Medulla oblongata (tissue), 1 donor: ENCODE measurements at regions not wholly inside any gene's neighbourhood (a gene's known extent, or its start where the extent isn't known, plus 50 kb on each side); places are given as distances from the start of the nearest gene placed in this dataset.
"Not testable (repeated sequence)": the region's sequence is repeated elsewhere in the genome, so short reads cannot be mapped to it uniquely, and the experiment has no call there.

Experiments
- DNase-seq: peaks from one replicate; pipeline ENCODE4 v3.0.0-alpha.2; 2015; ENCODE audit errors: extremely low spot score

GRCh38 chr4:128649575-128650205 is 159.8 kb upstream of the JADE1 start:
- DNase-seq: no peak

- no peak for DNase-seq
Observed at GRCh38 chr4:128649161-128649560, 160.3 kb upstream of the JADE1 start.

DNA sequence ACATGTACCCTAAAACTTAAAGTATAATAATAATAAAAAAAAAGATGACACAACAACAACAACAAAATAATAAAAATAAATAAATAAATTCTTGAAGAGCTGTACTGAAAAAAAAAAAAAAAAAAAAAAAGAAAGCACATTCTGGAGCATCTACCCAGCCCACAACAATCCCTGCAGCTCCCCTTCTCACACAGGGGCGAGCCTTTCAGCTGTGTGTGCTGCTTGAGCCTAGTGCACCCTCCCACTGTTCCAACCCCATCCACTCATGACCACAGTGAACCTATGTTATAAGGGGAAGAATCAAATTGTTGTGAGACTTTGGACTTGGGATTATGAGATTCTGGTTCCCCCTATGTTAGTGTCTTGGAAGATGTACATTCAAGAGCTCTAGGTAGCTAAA is 161.5 kb upstream of the JADE1 start:
- DNase-seq: no peak

GRCh38 chr4:128646893-128647292 is 162.6 kb upstream of the JADE1 start:
- not testable (repeated sequence) for DNase-seq

GRCh38 chr4:128644693-128645654 is 164.5 kb upstream of the JADE1 start:
- not testable (repeated sequence) for DNase-seq

DNA sequence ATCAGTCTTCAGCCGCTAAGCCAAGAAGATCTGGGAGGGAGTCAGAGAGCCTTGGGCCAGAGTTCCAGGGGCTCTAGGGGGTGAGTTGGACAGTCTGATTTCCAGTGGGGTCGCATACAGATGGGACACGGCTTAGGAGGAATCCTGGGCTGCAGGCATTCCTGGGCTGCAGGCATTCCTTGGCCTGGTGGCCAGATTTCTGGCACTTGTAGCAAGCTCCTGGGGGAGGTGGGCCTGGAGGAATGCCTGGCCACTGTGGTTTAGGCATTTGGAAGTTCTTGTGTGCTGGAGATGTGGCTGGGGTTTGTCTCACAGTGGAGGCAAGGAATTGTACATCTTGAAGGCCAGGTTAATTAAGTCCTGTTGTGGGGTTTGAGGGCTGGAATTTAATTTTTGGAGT is 165.4 kb upstream of the JADE1 start:
- not testable (repeated sequence) for DNase-seq

DNA sequence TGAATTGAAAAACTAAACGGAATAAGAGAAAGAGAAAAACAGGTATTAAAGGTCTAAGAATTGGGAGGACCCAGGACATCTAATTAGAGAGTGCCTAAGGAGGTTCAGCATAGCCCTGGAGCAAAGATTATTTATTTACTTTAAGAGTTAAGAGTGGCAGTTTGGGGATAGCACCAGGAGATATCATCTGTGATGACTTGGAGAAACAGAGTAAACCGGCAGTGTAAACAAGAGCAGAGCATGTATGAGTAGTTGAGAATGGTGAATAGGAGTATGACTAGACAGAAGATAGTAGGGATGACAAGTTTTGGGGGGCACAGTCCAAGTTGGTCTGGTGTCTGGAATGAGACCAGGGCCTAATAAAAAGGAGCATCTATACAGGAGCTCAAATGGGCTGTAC is 167.9 kb upstream of the JADE1 start:
- DNase-seq: not testable (repeated sequence)

- peak; percentile 64 for DNase-seq
Observed at GRCh38 chr4:128639541-128640270, 169.8 kb upstream of the JADE1 start.

DNA sequence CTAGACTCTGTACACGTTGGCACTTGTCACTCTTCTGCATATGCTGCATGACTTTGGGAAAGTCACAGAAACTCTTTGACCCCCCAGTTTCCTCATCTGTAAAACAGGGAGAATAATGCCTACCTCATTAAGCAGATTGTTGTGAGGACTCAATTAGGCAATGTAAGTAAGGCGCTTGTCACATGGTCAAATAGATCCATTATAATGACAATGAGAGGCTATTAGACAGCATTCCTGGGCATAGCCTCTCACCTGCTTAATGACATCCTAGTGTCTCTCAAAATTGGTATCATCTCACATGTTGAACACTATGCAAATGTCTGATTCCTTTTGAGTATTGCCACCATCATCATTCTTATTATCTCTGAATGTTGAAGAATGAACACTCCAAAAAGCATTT is 172.6 kb upstream of the JADE1 start:
- DNase-seq: no peak

DNA sequence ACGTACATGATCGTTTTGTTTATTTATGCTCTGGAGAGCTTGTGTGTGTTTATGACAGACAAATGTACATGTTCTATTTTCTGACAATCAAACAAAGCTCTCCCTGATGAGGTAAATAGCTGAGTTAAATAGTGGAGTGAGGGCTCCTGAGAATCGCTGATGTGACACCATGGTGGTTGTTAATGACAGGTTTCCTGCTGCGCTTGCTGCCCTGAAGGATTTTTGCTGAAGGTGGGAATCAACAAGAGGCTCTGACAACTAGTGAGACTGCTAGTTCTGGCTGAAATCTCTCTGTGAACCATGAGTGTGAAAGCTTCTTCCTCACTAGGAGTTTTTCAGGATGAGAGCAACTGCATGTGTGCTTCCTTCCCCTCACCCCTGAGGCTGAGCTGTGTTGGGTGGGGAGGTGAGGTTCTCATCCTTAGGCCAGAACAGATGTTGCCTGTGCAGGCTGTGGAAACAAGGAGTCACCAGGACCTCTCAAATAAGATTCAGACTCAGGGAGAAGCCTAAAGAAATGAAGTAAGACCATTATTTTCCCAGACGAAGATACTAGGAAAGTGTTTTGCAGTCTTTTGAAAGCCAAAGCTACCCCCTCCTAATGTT is 173.4 kb upstream of the JADE1 start:
- no peak for DNase-seq

GRCh38 chr4:128635141-128635954 is 174.2 kb upstream of the JADE1 start:
- DNase-seq: peak; percentile 72

- no peak for DNase-seq
Observed at GRCh38 chr4:128633067-128633466, 176.4 kb upstream of the JADE1 start.

DNA sequence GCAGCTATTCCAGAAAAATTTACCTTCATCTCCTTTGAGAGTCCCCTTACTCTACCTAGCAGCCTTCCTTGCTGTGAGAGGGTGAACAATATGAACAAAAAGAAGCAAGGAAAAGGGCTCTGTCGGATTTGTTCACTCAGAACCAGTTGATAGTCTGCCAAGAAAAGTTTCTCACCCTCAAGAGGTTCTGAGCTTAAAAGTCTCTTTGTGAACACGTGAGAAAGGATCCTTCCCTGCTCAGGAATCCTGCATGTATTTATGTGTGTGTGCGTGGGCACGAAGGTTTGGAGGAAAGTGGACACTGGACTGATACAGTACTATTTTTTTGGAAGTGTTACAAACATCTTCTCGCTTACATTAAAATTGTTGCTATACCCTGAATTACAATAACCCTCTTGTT is 178.6 kb upstream of the JADE1 start:
- peak; percentile 32 for DNase-seq

- DNase-seq: no peak
Observed at GRCh38 chr4:128623508-128624215, 185.8 kb upstream of the JADE1 start.

DNA sequence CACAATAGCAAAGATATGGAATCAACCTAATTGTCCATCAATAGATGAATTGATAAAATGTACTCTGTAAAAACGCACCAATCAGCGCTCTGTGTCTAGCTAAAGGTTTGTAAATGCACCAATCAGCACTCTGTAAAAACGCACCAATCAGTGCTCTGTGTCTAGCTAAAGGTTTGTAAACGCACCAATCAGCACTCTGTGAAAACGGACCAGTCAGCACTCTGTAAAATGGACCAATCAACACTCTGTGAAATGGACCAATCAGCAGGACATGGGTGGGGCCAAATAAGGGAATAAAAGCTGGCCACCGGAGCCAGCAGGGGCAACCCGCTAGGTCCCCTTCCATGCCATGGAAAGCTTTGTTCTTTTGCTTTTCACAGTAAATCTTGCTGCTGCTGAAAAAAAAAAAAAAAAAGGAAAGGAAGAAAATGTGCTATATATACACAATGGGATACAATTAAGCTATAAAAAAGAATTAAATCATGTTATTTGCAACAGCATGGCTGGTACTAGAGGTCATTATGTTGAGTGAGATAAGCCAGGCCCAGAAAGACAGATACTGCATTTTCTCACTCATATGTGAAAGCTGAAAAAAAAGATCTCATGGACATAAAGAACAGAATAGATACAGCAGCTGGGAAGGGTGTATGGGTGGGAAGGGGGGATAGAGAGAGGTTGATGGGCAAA is 189.1 kb upstream of the JADE1 start:
- DNase-seq: not testable (repeated sequence)

- DNase-seq: no peak
Observed at GRCh38 chr4:128615197-128615596, 194.3 kb upstream of the JADE1 start.

DNA sequence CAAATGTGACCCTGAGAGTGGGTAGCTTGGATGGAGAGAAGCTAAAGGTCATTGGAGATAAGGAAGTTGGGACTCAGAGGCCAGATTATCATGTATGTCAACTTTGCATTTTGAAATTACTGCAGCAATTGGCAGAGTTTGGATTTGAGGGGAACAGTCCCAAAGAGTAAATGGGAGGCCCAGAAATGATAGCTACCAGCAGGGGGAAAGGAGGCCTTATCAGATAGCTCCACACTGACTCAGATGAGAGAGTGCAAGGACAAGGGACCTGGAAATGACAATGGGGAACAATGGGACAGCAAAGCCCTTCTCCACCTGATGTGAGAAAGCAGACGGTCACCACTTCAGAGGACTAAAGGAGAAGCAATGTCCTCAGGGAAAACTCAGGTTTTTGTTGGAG is 201.5 kb upstream of the JADE1 start:
- no peak for DNase-seq

DNA sequence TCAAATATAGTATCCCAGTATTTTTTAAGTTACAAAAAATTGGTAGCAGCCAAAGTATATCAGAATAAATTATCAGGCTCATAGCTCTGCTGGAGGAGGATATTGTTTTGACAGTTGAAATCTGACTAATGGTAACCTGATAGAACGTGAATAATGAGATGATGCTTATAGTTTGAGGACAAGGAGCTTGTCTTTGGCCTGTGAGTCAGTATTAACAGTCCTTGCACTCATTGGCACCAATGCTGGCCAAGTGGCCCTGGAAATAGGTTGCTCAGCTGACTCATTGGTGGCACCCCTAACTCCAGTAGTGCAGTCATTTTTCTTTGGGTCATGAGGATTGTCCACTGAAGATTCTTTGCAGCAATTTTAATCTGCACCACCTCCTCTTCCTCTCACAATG is 203.3 kb upstream of the JADE1 start:
- no peak for DNase-seq

DNA sequence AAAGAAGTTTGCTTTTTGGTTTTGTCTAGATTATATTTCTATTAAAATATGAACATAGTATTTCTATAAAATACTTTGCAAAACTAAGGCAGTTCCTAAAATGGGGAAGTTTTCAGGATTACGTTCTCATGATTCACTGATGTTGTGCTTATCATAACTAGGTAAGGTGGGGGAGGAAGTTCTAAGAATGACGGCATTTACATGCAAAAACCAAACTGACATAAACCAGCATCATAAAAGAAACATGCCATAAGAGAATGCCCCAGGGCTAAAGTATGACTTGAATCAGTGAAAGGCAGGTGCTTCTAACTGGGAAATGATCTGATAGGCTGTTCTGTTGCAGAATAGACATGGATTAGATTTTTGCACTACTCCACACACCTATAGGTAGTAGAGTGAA is 204.7 kb upstream of the JADE1 start:
- no peak for DNase-seq

GRCh38 chr4:128604204-128604603 is 205.3 kb upstream of the JADE1 start:
- DNase-seq: no peak
